ENCODE measurements at regions not wholly inside any gene's neighbourhood (a gene's known extent, or its start where the extent isn't known, plus 50 kb on each side); places are given as distances from the start of the nearest gene placed in this dataset.
"Not testable (repeated sequence)": the region's sequence is repeated elsewhere in the genome, so short reads cannot be mapped to it uniquely, and the experiment has no call there.

DNA sequence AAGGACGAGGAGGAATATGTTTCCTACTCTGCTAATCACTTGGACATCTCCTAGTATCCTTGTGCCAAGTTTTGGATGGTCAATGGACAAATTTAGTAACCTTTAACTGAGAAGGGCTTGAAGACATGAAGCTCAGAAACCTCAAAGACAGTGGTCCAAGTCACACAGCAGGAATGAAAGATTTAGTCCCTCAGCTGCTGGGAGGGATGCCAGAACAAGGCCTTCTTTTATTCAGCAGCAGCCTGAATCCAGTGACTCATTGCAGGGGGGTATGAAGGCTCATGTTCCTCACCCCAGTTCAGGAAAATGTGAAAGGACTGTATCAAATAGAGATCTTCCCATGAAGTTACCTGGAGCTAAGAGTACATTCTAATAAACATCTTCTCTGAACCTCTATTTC lies 214.9 kb upstream of the UGT8 start:
- DNase-seq: no peak

GRCh38 chr4:114384629-114385028 lies 214.0 kb upstream of the UGT8 start:
- peak; percentile 30 for DNase-seq

DNA sequence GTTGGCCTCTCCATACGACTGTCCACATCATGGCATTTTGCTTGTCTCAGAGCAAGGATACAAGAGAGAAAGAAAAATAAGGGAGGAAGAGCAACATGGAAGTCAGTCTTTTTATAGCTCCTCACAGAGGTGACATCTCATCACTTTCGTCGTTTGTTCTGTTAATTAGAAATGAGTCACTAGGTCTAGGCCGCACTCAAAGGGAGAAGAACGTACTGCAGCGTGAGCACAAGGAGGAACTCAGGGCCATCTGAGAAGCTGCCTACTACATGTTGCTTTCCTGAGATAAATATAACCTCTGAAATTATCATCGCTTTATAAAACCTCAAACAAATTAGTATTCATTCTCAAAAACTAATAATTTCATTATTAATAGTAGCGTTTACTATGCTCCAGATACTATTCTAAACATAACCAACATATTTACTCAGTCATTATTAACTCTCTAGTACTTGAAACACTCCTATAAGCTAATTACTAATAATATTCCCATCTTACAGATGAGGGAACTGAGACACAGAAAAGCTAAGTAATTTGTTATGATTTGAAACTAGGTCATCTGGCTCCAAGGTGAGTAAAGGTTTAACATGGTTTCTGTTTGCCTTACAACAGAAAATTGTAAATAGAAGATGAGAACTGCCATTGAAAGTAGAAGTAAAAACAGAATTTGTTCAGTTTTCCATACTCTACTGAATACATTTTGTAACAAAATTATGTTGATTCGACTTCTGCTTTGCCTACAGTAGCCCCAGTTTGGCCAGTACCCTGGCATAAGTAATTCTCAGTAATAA lies 213.2 kb upstream of the UGT8 start:
- no peak for DNase-seq

- DNase-seq: peak; percentile 33
These were observed 211.9 kb upstream of the UGT8 start for GRCh38 chr4:114386637-114387233.

- DNase-seq: no peak
These were observed 209.4 kb upstream of the UGT8 start for GRCh38 chr4:114389070-114389685.

DNA sequence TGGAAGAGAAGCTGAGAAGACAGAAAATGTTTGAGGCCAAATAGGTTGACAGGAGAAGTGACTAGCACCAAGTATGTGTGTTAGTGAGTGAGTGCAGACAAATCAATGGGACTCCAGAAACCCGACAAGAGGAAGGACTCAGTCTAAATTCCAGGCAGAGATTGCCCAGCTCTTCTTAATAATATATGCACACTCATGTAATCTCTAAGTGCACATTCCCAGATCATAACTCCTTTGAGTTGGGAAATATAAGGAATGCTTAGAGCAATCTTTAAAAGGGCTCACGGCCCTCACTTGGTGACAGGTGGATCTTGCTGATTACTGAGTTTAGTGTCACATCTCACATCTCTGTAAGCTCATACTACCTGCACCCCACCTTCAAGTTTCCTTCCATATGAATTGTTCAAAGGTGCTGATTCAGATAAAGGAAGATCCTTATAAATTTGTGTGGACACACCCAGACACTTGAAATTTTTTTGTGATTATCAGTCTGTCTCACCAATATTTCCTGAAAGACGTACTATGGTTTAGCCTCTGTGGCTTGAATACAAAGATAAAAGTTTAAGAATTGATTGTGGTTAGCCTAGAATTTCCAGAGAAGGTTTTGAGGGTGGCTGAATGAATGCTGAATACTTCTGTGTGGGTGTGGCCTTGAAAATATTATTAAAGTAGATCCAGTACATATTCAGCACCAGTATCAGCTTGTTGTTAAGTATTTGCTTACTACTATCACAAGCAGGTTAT lies 205.1 kb upstream of the UGT8 start:
- DNase-seq: no peak

- DNase-seq: no peak
These were observed 201.8 kb upstream of the UGT8 start for GRCh38 chr4:114396808-114397207.

GRCh38 chr4:114398410-114398809 lies 200.2 kb upstream of the UGT8 start:
- DNase-seq: no peak

DNA sequence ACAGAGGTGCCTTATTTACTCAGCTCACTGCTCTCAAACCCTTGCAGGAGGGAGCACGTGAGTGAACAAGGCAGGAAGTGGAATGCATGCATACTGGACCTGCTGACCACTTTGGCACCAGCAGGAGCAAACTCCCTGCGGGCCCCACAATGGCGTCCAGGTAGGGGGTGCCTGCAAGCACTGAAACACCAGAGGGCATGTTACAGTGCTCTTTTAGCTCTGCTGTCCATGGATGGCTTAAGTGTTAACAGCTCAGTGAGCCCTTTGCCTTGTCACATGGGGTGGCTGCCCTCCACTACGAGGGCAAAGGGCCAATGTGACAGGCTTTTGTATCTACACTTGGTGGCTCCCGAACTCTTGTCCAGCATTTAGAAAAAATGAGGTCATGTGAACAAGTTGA lies 199.5 kb upstream of the UGT8 start:
- DNase-seq: no peak

GRCh38 chr4:114400531-114400930 lies 198.1 kb upstream of the UGT8 start:
- DNase-seq: no peak

GRCh38 chr4:114401483-114401882 lies 197.1 kb upstream of the UGT8 start:
- DNase-seq: no peak

DNA sequence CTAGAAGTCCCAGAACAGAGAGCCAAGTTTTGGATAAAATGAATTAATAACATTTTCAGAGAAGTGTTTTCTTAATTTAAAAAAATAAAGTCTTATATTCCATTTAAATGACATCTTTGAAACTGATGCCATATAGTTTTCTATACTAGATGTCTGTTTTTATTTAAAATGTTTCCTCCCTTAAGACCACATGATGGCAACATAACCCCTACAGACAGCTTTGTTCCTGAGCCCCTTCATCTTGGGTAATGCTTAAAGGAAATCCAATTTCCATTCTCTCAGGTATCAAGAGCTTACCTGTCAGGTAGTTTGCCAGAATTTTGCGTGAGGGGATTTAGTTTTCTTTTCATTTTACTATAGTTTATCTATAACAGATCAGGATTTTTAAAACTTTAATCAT lies 181.4 kb upstream of the UGT8 start:
- no peak for DNase-seq

DNA sequence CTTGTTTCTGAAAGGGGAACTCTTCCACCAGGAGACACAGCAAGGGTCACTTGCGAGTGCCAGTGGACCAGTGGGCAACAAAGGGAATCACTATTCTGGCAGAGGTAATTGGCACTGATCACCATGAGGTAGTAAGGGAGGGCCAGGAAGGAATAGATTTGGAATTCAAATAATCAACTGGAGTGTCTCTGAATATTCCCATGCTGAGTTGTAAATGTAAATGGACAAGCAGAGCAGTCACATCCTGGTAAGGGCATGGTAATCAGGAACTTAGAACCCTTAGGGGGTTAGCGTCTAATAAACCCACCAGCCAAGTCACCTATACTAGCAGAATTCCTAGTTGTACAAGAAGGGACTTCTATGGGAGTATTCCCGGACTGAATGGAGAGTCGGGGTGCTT lies 178.5 kb upstream of the UGT8 start:
- no peak for DNase-seq

DNA sequence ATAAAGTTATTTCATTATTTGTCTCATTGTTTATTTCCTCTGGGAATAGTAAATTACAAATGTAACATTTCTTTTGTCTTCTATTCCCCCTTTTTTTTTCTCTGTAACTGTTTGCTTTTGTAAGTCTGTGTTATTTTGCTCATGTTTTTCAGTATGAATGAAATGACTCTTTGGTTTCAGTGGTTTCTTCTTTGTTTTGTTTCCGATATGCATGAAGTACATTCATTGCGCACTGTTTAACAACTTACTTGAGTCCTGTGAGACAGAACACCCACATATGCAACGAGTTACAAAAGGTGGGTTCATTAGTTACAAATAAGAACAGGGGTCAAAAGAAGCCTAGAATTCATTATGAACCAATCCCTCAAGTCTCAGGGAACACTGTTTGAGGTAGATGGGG lies 175.0 kb upstream of the UGT8 start:
- DNase-seq: no peak

DNA sequence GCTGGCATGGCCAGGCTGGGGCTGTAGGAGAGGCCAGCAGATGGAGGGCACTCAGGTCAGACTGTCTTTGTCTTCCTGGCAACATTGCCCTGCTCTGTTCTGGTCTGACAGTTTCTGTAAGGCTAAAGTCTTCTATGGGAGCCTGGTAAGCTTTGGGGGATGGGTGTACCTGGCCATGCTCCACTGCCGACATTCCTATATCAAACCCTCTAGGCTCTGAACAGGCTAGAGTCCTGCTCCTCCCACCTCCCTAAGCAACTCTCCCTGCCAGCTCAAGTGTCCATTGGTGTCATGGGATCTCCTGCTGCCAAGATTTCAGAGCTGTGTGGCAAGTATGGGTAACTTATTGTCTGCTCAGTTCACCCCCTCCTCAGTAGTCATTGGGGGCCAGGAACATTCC lies 163.5 kb upstream of the UGT8 start:
- no peak for DNase-seq

DNA sequence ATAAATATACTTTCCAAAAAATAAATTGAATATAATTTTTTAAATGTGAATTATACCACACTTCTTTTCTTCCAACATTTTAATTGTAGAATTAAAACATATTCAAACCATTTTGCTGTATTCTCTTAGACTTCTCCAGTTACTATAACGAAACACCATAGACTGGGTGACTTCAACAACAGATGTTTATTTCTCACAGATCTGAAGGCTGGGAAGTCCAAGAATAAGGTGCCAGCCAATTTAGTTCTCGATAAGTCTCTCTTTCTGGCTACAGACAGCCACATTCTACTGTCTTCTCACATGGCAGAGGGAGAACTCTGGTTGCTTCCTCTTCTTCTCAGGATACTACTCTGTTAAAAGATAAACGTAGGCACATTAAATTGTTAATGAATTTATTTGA lies 155.8 kb upstream of the UGT8 start:
- DNase-seq: no peak

GRCh38 chr4:114444211-114444610 lies 154.4 kb upstream of the UGT8 start:
- no peak for DNase-seq

GRCh38 chr4:114447963-114448516 lies 150.6 kb upstream of the UGT8 start:
- DNase-seq: not testable (repeated sequence)

DNA sequence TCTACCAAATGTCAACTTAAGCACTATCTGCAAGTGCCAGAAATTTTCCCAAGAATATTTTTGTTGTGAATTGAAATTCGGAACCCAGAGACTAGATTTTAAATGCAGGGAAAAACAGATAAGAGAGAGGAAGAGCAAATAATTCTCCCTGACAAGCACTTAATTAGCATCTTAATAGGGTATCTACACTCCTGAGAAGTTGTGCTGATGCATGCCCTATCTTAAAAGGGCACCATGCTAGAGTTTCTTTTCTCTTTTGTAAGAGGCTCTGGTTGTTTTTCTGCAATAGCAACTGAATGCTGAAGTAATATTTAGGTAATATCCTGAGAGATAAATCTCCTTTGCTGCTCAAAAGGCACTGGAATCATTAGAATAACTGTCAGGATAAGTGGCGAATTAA lies 139.9 kb upstream of the UGT8 start:
- no peak for DNase-seq

GRCh38 chr4:114464726-114465272 lies 133.8 kb upstream of the UGT8 start:
- no peak for DNase-seq

DNA sequence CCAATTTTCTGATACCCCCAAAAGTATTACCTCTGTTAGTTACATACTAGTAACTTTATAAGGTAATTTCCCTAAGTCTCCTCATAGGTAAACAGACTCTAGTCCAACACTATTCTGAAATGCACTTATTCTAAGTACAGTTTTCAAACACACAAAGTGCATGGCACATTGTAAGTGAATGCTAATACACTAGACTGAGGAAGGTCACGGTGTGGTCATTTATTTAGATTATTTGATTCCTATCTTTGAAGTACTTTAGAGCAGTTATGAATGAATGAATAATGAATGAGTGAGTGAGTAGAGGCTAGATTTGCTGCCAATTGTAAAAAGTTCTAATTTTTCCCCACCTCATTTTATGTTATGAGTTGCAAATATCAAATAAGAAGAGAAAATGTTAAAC lies 132.8 kb upstream of the UGT8 start:
- DNase-seq: no peak

DNA sequence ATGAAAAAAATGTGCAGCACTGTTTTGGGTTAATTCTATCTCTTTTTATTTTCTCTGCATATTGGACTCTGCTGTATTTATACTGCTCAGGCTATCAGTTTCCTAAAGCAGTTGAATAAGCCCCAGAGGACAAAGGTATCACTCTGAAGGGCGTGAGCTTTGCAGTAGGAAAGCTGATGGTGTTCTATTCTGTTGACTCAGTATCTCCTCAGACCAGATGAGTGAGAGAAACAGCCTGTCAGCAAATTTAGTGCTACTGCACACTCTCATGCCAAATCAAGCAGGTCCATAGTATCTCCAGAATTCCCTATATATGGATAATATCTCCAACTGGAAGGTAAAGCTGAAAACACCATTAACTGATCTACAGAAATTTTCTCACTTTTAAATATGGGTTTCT lies 132.3 kb upstream of the UGT8 start:
- DNase-seq: no peak

All from hematopoietic multipotent progenitor cell treated with erythropoietin and hydrocortisone succinate and interleukin-3 and kit ligand, for 8 days (in vitro differentiated cells).